GM19397 (cell line): ENCODE measurements at regions not wholly inside any gene's neighbourhood (a gene's known extent, or its start where the extent isn't known, plus 50 kb on each side); places are given as distances from the start of the nearest gene placed in this dataset.
"Not testable (repeated sequence)": the region's sequence is repeated elsewhere in the genome, so short reads cannot be mapped to it uniquely, and the experiment has no call there.

ENCODE experiments used
- ATAC-seq: cut with Tn5 transposase; IDR thresholded peaks from one replicate; pipeline ENCODE4 v1.9.1; 2021; ENCODE audit warnings: mild to moderate bottlenecking, moderate library complexity; ENCODE audit not compliant: unreplicated experiment

- ATAC-seq, result no peak
Measured at GRCh38 chr18:59038295-59039039, 101.2 kb upstream of the SEC11C start.

GRCh38 chr18:59039040-59039320 is 100.7 kb upstream of the SEC11C start:
- ATAC-seq, result not testable (repeated sequence)

GRCh38 chr18:59039449-59039848 is 100.2 kb upstream of the SEC11C start:
- no peak for ATAC-seq

- no peak for ATAC-seq
Measured at GRCh38 chr18:59040770-59041148, 98.9 kb upstream of the SEC11C start.

GRCh38 chr18:59041296-59041695 is 98.4 kb upstream of the SEC11C start:
- no peak for ATAC-seq

- no peak for ATAC-seq
Measured at GRCh38 chr18:59041819-59042815, 97.6 kb upstream of the SEC11C start.

- ATAC-seq, result no peak
Measured at GRCh38 chr18:59044855-59045254, 94.8 kb upstream of the SEC11C start.

- ATAC-seq, result no peak
Measured at GRCh38 chr18:59047321-59048047, 92.2 kb upstream of the SEC11C start.

GRCh38 chr18:59048048-59048363 is 91.7 kb upstream of the SEC11C start:
- ATAC-seq, result no peak

- ATAC-seq, result no peak
Measured at GRCh38 chr18:59048378-59048777, 91.3 kb upstream of the SEC11C start.

- ATAC-seq, result no peak
Measured at GRCh38 chr18:59049721-59050660, 89.7 kb upstream of the SEC11C start.

- no peak for ATAC-seq
Measured at GRCh38 chr18:59050661-59051057, 89.0 kb upstream of the SEC11C start.

- no peak for ATAC-seq
Measured at GRCh38 chr18:59051470-59052165, 88.1 kb upstream of the SEC11C start.

- ATAC-seq, result no peak
Measured at GRCh38 chr18:59052965-59053820, 86.5 kb upstream of the SEC11C start.

- no peak for ATAC-seq
Measured at GRCh38 chr18:59054496-59055287, 85.0 kb upstream of the SEC11C start.

GRCh38 chr18:59055345-59056032 is 84.2 kb upstream of the SEC11C start:
- ATAC-seq, result no peak

GRCh38 chr18:59056706-59057492 is 82.8 kb upstream of the SEC11C start:
- peak; percentile 61 for ATAC-seq
